Astrocyte (in vitro differentiated cells and primary cell): ENCODE measurements at regions not wholly inside any gene's neighbourhood (a gene's known extent, or its start where the extent isn't known, plus 50 kb on each side); places are given as distances from the start of the nearest gene placed in this dataset.

Source experiments
- DNase-seq: peaks from one replicate; pipeline ENCODE4 v3.0.0-alpha.2; 2010; ENCODE audit warnings: low read depth
- FAIRE-seq: peaks from 2 replicates; lab custom pipeline; 2011; peaks lifted over from hg19 to GRCh38; lab: Jason Lieb, UNC
- H2AFZ ChIP-seq: 2 replicates; pipeline ENCODE4 v1.6.0; 2012; ENCODE audit warnings: low read depth, low read length, inconsistent platforms
- H3K27ac ChIP-seq: 2 replicates; pipeline ENCODE4 v1.5.1; 2011; ENCODE audit warnings: low read depth, low read length, inconsistent platforms
- H3K27me3 ChIP-seq: 2 replicates; pipeline ENCODE4 v1.6.0; 2011; ENCODE audit warnings: low read length, inconsistent platforms; ENCODE audit not compliant: insufficient read depth
- H3K36me3 ChIP-seq: 2 replicates; pipeline ENCODE4 v1.5.1; 2011; ENCODE audit warnings: low read length, inconsistent platforms; ENCODE audit not compliant: insufficient read depth
- H3K4me1 ChIP-seq: 2 replicates; pipeline ENCODE4 v1.5.1; 2011; ENCODE audit warnings: low read length, inconsistent platforms; ENCODE audit not compliant: insufficient read depth
- H3K4me2 ChIP-seq: 2 replicates; pipeline ENCODE4 v1.6.0; 2012; ENCODE audit warnings: low read length, inconsistent platforms
- H3K4me3 ChIP-seq: 2 replicates; pipeline ENCODE4 v1.5.1; 2011; ENCODE audit warnings: low read depth, mild to moderate bottlenecking, low read length, inconsistent platforms; ENCODE audit not compliant: insufficient read depth
- H3K79me2 ChIP-seq: 2 replicates; pipeline ENCODE4 v1.6.0; 2012; ENCODE audit warnings: mild to moderate bottlenecking, low read length, inconsistent platforms; ENCODE audit not compliant: insufficient read depth
- H3K9ac ChIP-seq: 2 replicates; pipeline ENCODE4 v1.6.0; 2012; ENCODE audit warnings: mild to moderate bottlenecking, low read length, inconsistent platforms
- H3K9me3 ChIP-seq: 2 replicates; pipeline ENCODE4 v1.5.1; 2012; ENCODE audit warnings: low read depth, mild to moderate bottlenecking, low read length, inconsistent platforms; ENCODE audit not compliant: insufficient read depth
- H4K20me1 ChIP-seq: 2 replicates; pipeline ENCODE4 v1.6.0; 2012; ENCODE audit warnings: low read length, inconsistent platforms; ENCODE audit not compliant: insufficient read depth
- H3K27ac Mint-ChIP-seq: one replicate; pipeline ENCODE4 v1.8.0; 2021; ENCODE audit warnings: mild to moderate bottlenecking, mixed read lengths; ENCODE audit not compliant: unreplicated experiment
- H3K27me3 Mint-ChIP-seq: one replicate; pipeline ENCODE4 v1.8.0; 2021; ENCODE audit warnings: low read depth, mixed read lengths; ENCODE audit not compliant: unreplicated experiment
- H3K36me3 Mint-ChIP-seq: one replicate; pipeline ENCODE4 v1.8.0; 2021; ENCODE audit warnings: low read depth, mixed read lengths; ENCODE audit not compliant: unreplicated experiment
- H3K4me1 Mint-ChIP-seq: one replicate; pipeline ENCODE4 v1.8.0; 2021; ENCODE audit warnings: low read depth, mixed read lengths; ENCODE audit not compliant: unreplicated experiment
- H3K4me3 Mint-ChIP-seq: one replicate; pipeline ENCODE4 v1.8.0; 2021; ENCODE audit warnings: mild to moderate bottlenecking, moderate library complexity, mixed read lengths; ENCODE audit not compliant: unreplicated experiment
- H3K9me3 Mint-ChIP-seq: one replicate; pipeline ENCODE4 v1.8.0; 2021; ENCODE audit warnings: mild to moderate bottlenecking, mixed read lengths; ENCODE audit not compliant: unreplicated experiment
- EZH2 ChIP-seq: IDR thresholded peaks from 2 replicates; pipeline ENCODE4 v1.6.1; 2012; ENCODE audit warnings: mild to moderate bottlenecking, low read length, inconsistent platforms; ENCODE audit not compliant: insufficient read depth
- TF ChIP-seq, protein P1 (sequence below): IDR thresholded peaks from 2 replicates; pipeline ENCODE4 v1.5.1; 2011; ENCODE audit warnings: low read depth, mild to moderate bottlenecking, inconsistent platforms, low read length, moderate library complexity; ENCODE audit not compliant: insufficient read depth

DNA sequence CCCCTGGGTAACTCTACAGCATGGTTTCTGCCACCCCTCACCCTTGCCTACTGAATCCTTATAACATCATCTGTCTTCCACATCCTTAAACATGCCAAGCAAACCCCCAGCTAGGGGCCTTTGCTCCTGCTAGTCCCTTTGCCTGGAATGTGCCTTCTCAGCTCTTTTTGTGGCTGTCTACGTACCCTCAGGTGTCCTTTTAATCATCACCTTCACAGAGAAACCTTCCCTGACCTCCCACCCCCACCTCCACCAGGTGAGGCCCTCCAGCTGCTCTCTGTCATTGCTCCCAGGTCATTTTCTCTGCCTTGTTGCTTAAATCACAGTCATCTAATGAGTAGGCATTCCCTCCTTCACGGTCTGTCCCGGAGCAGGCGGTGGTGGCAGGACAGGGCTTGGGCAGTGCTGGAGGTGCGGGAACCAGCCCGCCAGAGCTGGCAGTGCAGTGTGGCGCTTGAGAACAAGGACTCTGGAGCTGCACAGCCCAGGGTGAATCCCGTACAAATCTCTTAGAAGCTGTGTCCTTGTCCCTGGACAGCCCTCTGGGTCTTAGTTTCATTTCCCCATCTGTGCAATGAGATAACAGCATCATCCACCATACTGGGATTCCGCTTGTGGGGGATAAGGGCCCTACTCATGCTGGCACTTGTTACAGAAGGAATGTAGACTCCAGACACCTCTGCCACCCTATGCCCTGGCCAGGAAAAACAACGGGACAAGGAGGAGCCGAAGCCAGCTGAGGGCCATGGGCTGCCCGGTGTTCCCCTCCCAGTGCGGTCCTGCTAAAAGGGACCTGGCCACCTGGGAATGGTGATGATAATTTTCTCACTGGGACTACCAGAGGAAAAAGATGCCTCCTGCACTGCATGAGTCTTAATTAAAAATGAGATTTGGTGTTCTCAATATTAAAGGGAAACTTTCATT, 52.1 kb upstream of the IQSEC1 start:
- H3K27ac ChIP-seq, result no peak overlapping the region
- H3K9me3 ChIP-seq, result no peaks in the 10 kb centered on the region
- H3K4me2 ChIP-seq, result no peak overlapping the region
- H3K4me1 Mint-ChIP-seq, result no peaks in the 10 kb centered on the region
- H3K9ac ChIP-seq, result no peak overlapping the region
- H3K27ac Mint-ChIP-seq, result no peak overlapping the region
- DNase-seq (no peak), FAIRE-seq (no peak)
- no peaks in the 10 kb centered on the region for H3K9me3 Mint-ChIP-seq
- no peaks in the 10 kb centered on the region for H3K4me1 ChIP-seq
- H3K4me3 ChIP-seq, result no peak overlapping the region
- no peak overlapping the region for H3K4me3 Mint-ChIP-seq
- no peaks in the 10 kb centered on the region for H4K20me1 ChIP-seq
- H3K79me2 ChIP-seq, result no peaks in the 10 kb centered on the region
- no peaks in the 10 kb centered on the region for H3K36me3 Mint-ChIP-seq
- no peaks in the 10 kb centered on the region for H3K36me3 ChIP-seq
- no peaks in the 10 kb centered on the region for H3K27me3 ChIP-seq
- H2AFZ ChIP-seq, result no peak overlapping the region
- TF ChIP-seq EZH2, result no peak
- TF ChIP-seq, protein P1, sequence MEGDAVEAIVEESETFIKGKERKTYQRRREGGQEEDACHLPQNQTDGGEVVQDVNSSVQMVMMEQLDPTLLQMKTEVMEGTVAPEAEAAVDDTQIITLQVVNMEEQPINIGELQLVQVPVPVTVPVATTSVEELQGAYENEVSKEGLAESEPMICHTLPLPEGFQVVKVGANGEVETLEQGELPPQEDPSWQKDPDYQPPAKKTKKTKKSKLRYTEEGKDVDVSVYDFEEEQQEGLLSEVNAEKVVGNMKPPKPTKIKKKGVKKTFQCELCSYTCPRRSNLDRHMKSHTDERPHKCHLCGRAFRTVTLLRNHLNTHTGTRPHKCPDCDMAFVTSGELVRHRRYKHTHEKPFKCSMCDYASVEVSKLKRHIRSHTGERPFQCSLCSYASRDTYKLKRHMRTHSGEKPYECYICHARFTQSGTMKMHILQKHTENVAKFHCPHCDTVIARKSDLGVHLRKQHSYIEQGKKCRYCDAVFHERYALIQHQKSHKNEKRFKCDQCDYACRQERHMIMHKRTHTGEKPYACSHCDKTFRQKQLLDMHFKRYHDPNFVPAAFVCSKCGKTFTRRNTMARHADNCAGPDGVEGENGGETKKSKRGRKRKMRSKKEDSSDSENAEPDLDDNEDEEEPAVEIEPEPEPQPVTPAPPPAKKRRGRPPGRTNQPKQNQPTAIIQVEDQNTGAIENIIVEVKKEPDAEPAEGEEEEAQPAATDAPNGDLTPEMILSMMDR, result no peak
- peaks cover 37% of the 10 kb centered on the region for H3K27me3 Mint-ChIP-seq

DNA sequence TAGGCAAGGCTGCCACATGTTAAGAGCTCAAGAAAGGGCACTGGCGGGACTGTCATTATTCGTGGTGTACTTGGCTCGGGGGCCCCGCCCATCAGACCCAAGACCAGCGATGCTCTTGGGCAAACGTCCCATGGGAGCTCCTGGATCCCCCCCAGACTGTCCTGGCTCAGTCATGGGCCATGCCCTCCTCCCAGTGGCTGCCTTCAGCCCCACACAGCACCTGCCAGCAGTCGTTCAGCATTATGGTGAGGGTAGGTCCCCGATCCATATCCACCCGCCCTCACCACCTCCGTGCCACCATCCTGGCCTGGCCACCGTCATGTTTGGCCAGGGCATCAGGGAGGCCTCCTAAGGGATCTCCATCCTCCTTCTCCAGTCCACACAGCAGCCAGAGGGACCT, 51.4 kb upstream of the IQSEC1 start:
- no peak for FAIRE-seq
- H2AFZ ChIP-seq, result no peak overlapping the region

More for the DNA sequence above, 51.4 kb upstream of the IQSEC1 start:
- Histone ChIP-seq H3K27ac (no peak overlapping the region), H3K4me1 (no peaks in the 10 kb centered on the region), H3K4me3 (no peak overlapping the region), H3K4me2 (no peak overlapping the region), H3K9ac (no peak overlapping the region), H4K20me1 (no peaks in the 10 kb centered on the region), H3K9me3 (no peaks in the 10 kb centered on the region), H3K27me3 (no peaks in the 10 kb centered on the region), H3K79me2 (no peaks in the 10 kb centered on the region), H3K36me3 (no peaks in the 10 kb centered on the region)
- H3K27me3 Mint-ChIP-seq, result peaks cover 41% of the 10 kb centered on the region
- no peak overlapping the region for H3K4me3 Mint-ChIP-seq
- DNase-seq, result no peak
- no peak for TF ChIP-seq EZH2
- TF ChIP-seq, protein P1, result no peak
- no peaks in the 10 kb centered on the region for H3K36me3 Mint-ChIP-seq
- no peaks in the 10 kb centered on the region for H3K4me1 Mint-ChIP-seq
- no peak overlapping the region for H3K27ac Mint-ChIP-seq
- no peaks in the 10 kb centered on the region for H3K9me3 Mint-ChIP-seq
